Osteocyte (in vitro differentiated cells): ENCODE measurements at regions not wholly inside any gene's neighbourhood (a gene's known extent, or its start where the extent isn't known, plus 50 kb on each side); places are given as distances from the start of the nearest gene placed in this dataset.

Source experiments
- DNase-seq: peaks from one replicate; pipeline ENCODE4 v3.0.0; 2021; ENCODE audit warnings: mixed read lengths; ENCODE audit not compliant: unreplicated experiment; ENCODE audit errors: extremely low spot score
- H3K27ac Mint-ChIP-seq: one replicate; pipeline ENCODE4 v1.8.0; 2021; ENCODE audit warnings: mild to moderate bottlenecking, mixed read lengths; ENCODE audit not compliant: unreplicated experiment
- H3K27me3 Mint-ChIP-seq: one replicate; pipeline ENCODE4 v1.8.0; 2021; ENCODE audit warnings: mixed read lengths; ENCODE audit not compliant: unreplicated experiment
- H3K36me3 Mint-ChIP-seq: one replicate; pipeline ENCODE4 v1.8.0; 2021; ENCODE audit warnings: mixed read lengths; ENCODE audit not compliant: unreplicated experiment
- H3K4me1 Mint-ChIP-seq: one replicate; pipeline ENCODE4 v1.8.0; 2021; ENCODE audit warnings: mixed read lengths; ENCODE audit not compliant: unreplicated experiment
- H3K4me3 Mint-ChIP-seq: one replicate; pipeline ENCODE4 v1.8.0; 2021; ENCODE audit warnings: mild to moderate bottlenecking, moderate library complexity, mixed read lengths; ENCODE audit not compliant: unreplicated experiment
- H3K9me3 Mint-ChIP-seq: one replicate; pipeline ENCODE4 v1.8.0; 2021; ENCODE audit warnings: mixed read lengths; ENCODE audit not compliant: unreplicated experiment
- CTCF ChIP-seq: fragments of 200-600 bp; sonication (generic); IDR thresholded peaks from 2 replicates; pipeline ENCODE4 v1.5.0; 2021; ENCODE audit warnings: antibody characterized with exemption, mild to moderate bottlenecking, moderate library complexity

DNA sequence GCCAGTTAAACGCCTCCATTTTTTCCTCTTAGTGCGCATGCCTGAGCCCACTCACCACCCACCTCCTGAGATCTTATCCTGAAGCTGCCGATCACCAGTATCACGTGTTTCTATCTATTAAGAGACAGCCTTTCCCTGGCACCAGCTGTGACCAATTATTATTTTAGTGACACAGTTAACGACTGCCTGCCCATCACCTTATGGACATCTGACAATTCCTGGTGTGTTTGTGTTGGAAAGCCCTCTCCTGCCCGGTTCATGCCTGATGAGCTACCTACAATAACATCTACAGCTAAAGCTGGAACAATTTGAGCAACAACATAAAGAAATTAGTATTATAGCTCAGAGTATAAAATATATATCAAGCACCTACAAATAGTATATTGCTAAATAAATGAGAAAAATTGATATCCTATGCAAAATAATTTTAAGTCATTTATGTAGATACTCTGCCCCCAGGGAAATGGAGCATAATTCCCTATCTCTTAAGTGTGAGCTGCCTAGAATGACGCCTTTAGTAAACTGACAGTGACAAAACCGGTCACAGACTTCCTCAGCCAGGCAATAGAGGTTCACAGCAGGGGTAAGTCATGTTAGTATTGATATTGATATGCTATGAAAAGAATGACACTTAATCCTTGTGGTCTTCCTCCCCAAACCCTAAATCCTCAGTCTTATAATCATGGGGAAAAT is 862.2 kb downstream of the TRAM1L1 start:
- no peaks in the 10 kb centered on the region for H3K9me3 Mint-ChIP-seq
- H3K36me3 Mint-ChIP-seq: no peaks in the 10 kb centered on the region
- DNase-seq: no peak
- no peak overlapping the region for H3K27ac Mint-ChIP-seq
- TF ChIP-seq CTCF: no peak
- H3K4me1 Mint-ChIP-seq: no peaks in the 10 kb centered on the region
- peaks cover 5% of the 10 kb centered on the region for H3K27me3 Mint-ChIP-seq
- no peak overlapping the region for H3K4me3 Mint-ChIP-seq

DNA sequence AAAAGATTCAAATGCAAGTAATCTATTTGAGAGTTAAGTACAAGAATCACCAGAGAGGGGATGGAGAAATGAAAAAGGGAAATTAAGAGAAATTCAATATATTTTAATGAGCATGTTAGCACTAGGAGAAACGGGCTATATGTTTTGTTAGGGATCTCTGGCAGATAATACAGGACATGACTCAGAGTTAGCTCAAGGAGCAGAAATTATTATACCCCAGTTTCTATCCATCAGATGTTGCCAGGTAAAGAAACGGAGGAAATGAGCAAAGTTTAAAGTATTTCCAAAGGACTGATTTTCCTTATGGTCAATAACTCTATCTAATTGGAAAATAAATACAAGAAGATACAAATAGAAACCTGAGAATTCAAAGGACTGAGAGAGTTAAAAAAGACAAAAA is 867.6 kb downstream of the TRAM1L1 start:
- Mint-ChIP-seq H3K27ac (no peak overlapping the region), H3K4me1 (no peaks in the 10 kb centered on the region), H3K4me3 (no peak overlapping the region), H3K27me3 (peaks cover 3% of the 10 kb centered on the region), H3K36me3 (no peaks in the 10 kb centered on the region), H3K9me3 (no peaks in the 10 kb centered on the region)
- no peak for DNase-seq
- TF ChIP-seq CTCF: no peak

- Mint-ChIP-seq H3K4me3 (no peak overlapping the region), H3K4me1 (no peaks in the 10 kb centered on the region), H3K27ac (no peak overlapping the region), H3K27me3 (peaks cover 3% of the 10 kb centered on the region), H3K36me3 (no peaks in the 10 kb centered on the region), H3K9me3 (no peaks in the 10 kb centered on the region)
- DNase-seq: no peak
- no peak for TF ChIP-seq CTCF
These were observed 869.8 kb downstream of the TRAM1L1 start for GRCh38 chr4:116215622-116216021.

DNA sequence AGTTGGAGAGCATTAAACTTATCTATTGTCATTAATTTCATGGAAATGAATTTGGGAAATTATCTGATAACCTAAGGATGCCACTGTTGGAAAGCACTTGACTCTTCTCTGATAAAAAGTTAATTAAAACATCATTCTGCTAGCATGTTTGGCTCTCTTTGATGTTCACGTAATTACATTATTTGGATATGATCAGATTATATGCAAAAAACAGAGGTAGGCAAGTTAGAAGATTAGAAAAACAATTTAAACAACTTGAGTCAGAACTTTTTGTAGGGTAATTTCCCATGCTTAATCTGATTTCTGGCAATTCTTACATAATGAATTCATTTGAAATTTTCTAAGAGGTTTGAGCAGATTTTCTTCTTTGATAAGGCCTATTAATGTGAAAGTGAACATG is 882.9 kb downstream of the TRAM1L1 start:
- DNase-seq: no peak
- TF ChIP-seq CTCF: no peak
- Mint-ChIP-seq H3K27ac (no peak overlapping the region), H3K36me3 (no peaks in the 10 kb centered on the region), H3K4me1 (no peaks in the 10 kb centered on the region), H3K9me3 (no peaks in the 10 kb centered on the region), H3K4me3 (no peak overlapping the region), H3K27me3 (peaks cover 4% of the 10 kb centered on the region)

- H3K27ac Mint-ChIP-seq: no peak overlapping the region
- H3K9me3 Mint-ChIP-seq: no peaks in the 10 kb centered on the region
- no peak overlapping the region for H3K4me3 Mint-ChIP-seq
- no peaks in the 10 kb centered on the region for H3K4me1 Mint-ChIP-seq
- TF ChIP-seq CTCF: no peak
- no peak for DNase-seq
- peaks cover 8% of the 10 kb centered on the region for H3K27me3 Mint-ChIP-seq
- H3K36me3 Mint-ChIP-seq: no peaks in the 10 kb centered on the region
These were observed 888.0 kb downstream of the TRAM1L1 start for GRCh38 chr4:116197317-116197809.
